ENCODE measurements at regions not wholly inside any gene's neighbourhood (a gene's known extent, or its start where the extent isn't known, plus 50 kb on each side); places are given as distances from the start of the nearest gene placed in this dataset.

- FAIRE-seq (no peak), DNase-seq (ENCODE audit: insufficient read length, low spot score) (no peak)
- TF ChIP-seq POLR2A (IDR thresholded peaks at IDR 0.05; ENCODE audit: low read depth, low read length) = no peak
Measured at GRCh38 chr7:12866207-12866606, 178.8 kb downstream of the ARL4A start.

- no peak for DNase-seq (ENCODE audit: insufficient read length, low spot score)
- no peak for TF ChIP-seq POLR2A (IDR thresholded peaks at IDR 0.05; ENCODE audit: low read depth, low read length)
- FAIRE-seq = no peak
Measured at GRCh38 chr7:12868027-12868426, 180.6 kb downstream of the ARL4A start.

- FAIRE-seq (no peak), DNase-seq (ENCODE audit: insufficient read length, low spot score) (no peak)
- TF ChIP-seq POLR2A (IDR thresholded peaks at IDR 0.05; ENCODE audit: low read depth, low read length) = no peak
Measured at GRCh38 chr7:12870219-12870618, 182.8 kb downstream of the ARL4A start.

GRCh38 chr7:12872487-12872886 lies 185.1 kb downstream of the ARL4A start:
- no peak for TF ChIP-seq POLR2A (IDR thresholded peaks at IDR 0.05; ENCODE audit: low read depth, low read length)
- peak; percentile 15 for FAIRE-seq
- DNase-seq (ENCODE audit: insufficient read length, low spot score) = no peak

GRCh38 chr7:12873571-12873970 lies 186.1 kb downstream of the ARL4A start:
- DNase-seq (ENCODE audit: insufficient read length, low spot score) (no peak), FAIRE-seq (peak; percentile 6)
- no peak for TF ChIP-seq POLR2A (IDR thresholded peaks at IDR 0.05; ENCODE audit: low read depth, low read length)

- no peak for TF ChIP-seq POLR2A (IDR thresholded peaks at IDR 0.05; ENCODE audit: low read depth, low read length)
- no peak for DNase-seq (ENCODE audit: insufficient read length, low spot score)
- peak; percentile 53 for FAIRE-seq
Measured at GRCh38 chr7:12879139-12879538, 191.7 kb downstream of the ARL4A start.

- DNase-seq (ENCODE audit: insufficient read length, low spot score) (no peak), FAIRE-seq (peak; percentile 33)
- TF ChIP-seq POLR2A (IDR thresholded peaks at IDR 0.05; ENCODE audit: low read depth, low read length) = no peak
Measured at GRCh38 chr7:12881712-12882111, 194.3 kb downstream of the ARL4A start.

GRCh38 chr7:12882710-12883109 lies 195.3 kb downstream of the ARL4A start:
- no peak for TF ChIP-seq POLR2A (IDR thresholded peaks at IDR 0.05; ENCODE audit: low read depth, low read length)
- FAIRE-seq = peak; percentile 72

GRCh38 chr7:12884033-12884432 lies 196.6 kb downstream of the ARL4A start:
- FAIRE-seq (no peak), DNase-seq (ENCODE audit: insufficient read length, low spot score) (no peak)
- no peak for TF ChIP-seq POLR2A (IDR thresholded peaks at IDR 0.05; ENCODE audit: low read depth, low read length)

More at GRCh38 chr7:12882710-12883109, 195.3 kb downstream of the ARL4A start:
- DNase-seq (ENCODE audit: insufficient read length, low spot score) = no peak

GRCh38 chr7:12884856-12885440 lies 197.5 kb downstream of the ARL4A start:
- no peak for DNase-seq (ENCODE audit: insufficient read length, low spot score)
- FAIRE-seq = peak; percentile 98
- no peak for TF ChIP-seq POLR2A (IDR thresholded peaks at IDR 0.05; ENCODE audit: low read depth, low read length)

- FAIRE-seq = peak; percentile 92
- TF ChIP-seq POLR2A (IDR thresholded peaks at IDR 0.05; ENCODE audit: low read depth, low read length) = no peak
- DNase-seq (ENCODE audit: insufficient read length, low spot score) = no peak
Measured at GRCh38 chr7:12888717-12889116, 201.3 kb downstream of the ARL4A start.

GRCh38 chr7:12889391-12889790 lies 202.0 kb downstream of the ARL4A start:
- FAIRE-seq (peak; percentile 64), DNase-seq (ENCODE audit: insufficient read length, low spot score) (no peak)
- TF ChIP-seq POLR2A (IDR thresholded peaks at IDR 0.05; ENCODE audit: low read depth, low read length) = no peak

- no peak for TF ChIP-seq POLR2A (IDR thresholded peaks at IDR 0.05; ENCODE audit: low read depth, low read length)
- FAIRE-seq (peak; percentile 84), DNase-seq (ENCODE audit: insufficient read length, low spot score) (no peak)
Measured at GRCh38 chr7:12890586-12890985, 203.2 kb downstream of the ARL4A start.

GRCh38 chr7:12893292-12893691 lies 205.9 kb downstream of the ARL4A start:
- TF ChIP-seq POLR2A (IDR thresholded peaks at IDR 0.05; ENCODE audit: low read depth, low read length) = no peak
- no peak for DNase-seq (ENCODE audit: insufficient read length, low spot score)
- no peak for FAIRE-seq

- no peak for DNase-seq (ENCODE audit: insufficient read length, low spot score)
- no peak for TF ChIP-seq POLR2A (IDR thresholded peaks at IDR 0.05; ENCODE audit: low read depth, low read length)
- peak; percentile 36 for FAIRE-seq
Measured at GRCh38 chr7:12895296-12895695, 207.9 kb downstream of the ARL4A start.

GRCh38 chr7:12896316-12896715 lies 208.9 kb downstream of the ARL4A start:
- no peak for DNase-seq (ENCODE audit: insufficient read length, low spot score)
- TF ChIP-seq POLR2A (IDR thresholded peaks at IDR 0.05; ENCODE audit: low read depth, low read length) = no peak
- no peak for FAIRE-seq

Measured in H54 (cell line).